Colon (tissue), 2 donors: ENCODE measurements at regions not wholly inside any gene's neighbourhood (a gene's known extent, or its start where the extent isn't known, plus 50 kb on each side); places are given as distances from the start of the nearest gene placed in this dataset.

Source experiments
- FAIRE-seq: peaks from 2 replicates; lab custom pipeline; 2012; peaks lifted over from hg19 to GRCh38; lab: Jason Lieb, UNC
- donor health status: control.
- donor health status: control.

GRCh38 chr12:30437044-30437443, 258.6 kb downstream of the IPO8 start:
- FAIRE-seq = no peak

- no peak for FAIRE-seq
Measured at GRCh38 chr12:30428098-30428497, 267.6 kb downstream of the IPO8 start.

GRCh38 chr12:30427555-30427954, 268.1 kb downstream of the IPO8 start:
- FAIRE-seq = no peak

- FAIRE-seq = no peak
Measured at GRCh38 chr12:30425445-30425844, 270.2 kb downstream of the IPO8 start.

- no peak for FAIRE-seq
Measured at GRCh38 chr12:30423330-30423729, 272.3 kb downstream of the IPO8 start.

GRCh38 chr12:30422844-30423243, 272.8 kb downstream of the IPO8 start:
- FAIRE-seq = no peak

GRCh38 chr12:30420561-30420960, 275.1 kb downstream of the IPO8 start:
- no peak for FAIRE-seq

GRCh38 chr12:30417697-30418231, 277.9 kb downstream of the IPO8 start:
- FAIRE-seq = no peak

- no peak for FAIRE-seq
Measured at GRCh38 chr12:30416631-30417030, 279.0 kb downstream of the IPO8 start.

- FAIRE-seq = no peak
Measured at GRCh38 chr12:30415777-30416176, 279.9 kb downstream of the IPO8 start.

- FAIRE-seq = no peak
Measured at GRCh38 chr12:30414507-30414906, 281.2 kb downstream of the IPO8 start.

- FAIRE-seq = no peak
Measured at GRCh38 chr12:30400349-30400748, 295.3 kb downstream of the IPO8 start.

GRCh38 chr12:30399859-30400258, 295.8 kb downstream of the IPO8 start:
- no peak for FAIRE-seq

GRCh38 chr12:30396576-30396975, 299.1 kb downstream of the IPO8 start:
- FAIRE-seq = no peak

- no peak for FAIRE-seq
Measured at GRCh38 chr12:30395190-30395589, 300.5 kb downstream of the IPO8 start.

GRCh38 chr12:30391766-30392366, 303.8 kb downstream of the IPO8 start:
- peak; percentile 57 for FAIRE-seq

- FAIRE-seq = no peak
Measured at GRCh38 chr12:30385706-30386105, 310.0 kb downstream of the IPO8 start.

- FAIRE-seq = no peak
Measured at GRCh38 chr12:30384976-30385375, 310.7 kb downstream of the IPO8 start.

- no peak for FAIRE-seq
Measured at GRCh38 chr12:30378307-30378706, 317.4 kb downstream of the IPO8 start.

- FAIRE-seq = no peak
Measured at GRCh38 chr12:30364822-30365221, 330.8 kb downstream of the IPO8 start.

- no peak for FAIRE-seq
Measured at GRCh38 chr12:30361145-30361544, 334.5 kb downstream of the IPO8 start.

GRCh38 chr12:30358671-30359070, 337.0 kb downstream of the IPO8 start:
- no peak for FAIRE-seq

- no peak for FAIRE-seq
Measured at GRCh38 chr12:30357766-30358490, 337.7 kb downstream of the IPO8 start.
